ENCODE measurements at regions not wholly inside any gene's neighbourhood (a gene's known extent, or its start where the extent isn't known, plus 50 kb on each side); places are given as distances from the start of the nearest gene placed in this dataset.

DNA sequence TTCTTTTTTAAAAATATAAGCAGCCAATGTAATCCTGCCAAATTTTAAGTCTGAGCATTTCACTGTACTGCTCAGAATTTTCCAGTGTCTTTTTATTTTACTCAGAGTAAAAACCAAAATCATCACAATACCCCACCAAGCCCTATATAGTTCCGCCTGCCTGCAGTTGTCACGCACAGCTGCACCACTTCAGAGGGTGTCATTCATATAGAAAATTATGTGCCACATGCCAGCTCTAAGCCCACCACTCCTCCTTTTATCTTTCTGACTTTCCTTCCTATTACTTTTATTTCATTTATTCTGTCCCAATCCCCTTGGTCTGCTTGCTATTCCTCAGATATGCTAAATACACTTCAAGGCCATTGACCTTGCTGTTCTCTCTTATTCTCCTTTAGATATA, 233.1 kb upstream of the DPPA4 start:
- intact Hi-C loops (cut with micrococcal nuclease) (no loop called here), in situ Hi-C loops (cut with MboI) (no loop called here)
- no peaks in the 10 kb centered on the region for H3K9me1 ChIP-seq (ENCODE audit: control insufficient read depth, insufficient read depth, low read length)
- BruUV-seq (replicated peaks): no TSS peak
- DNase-seq (ENCODE audit: extremely low read depth in 1 of 4, low spot score in 3 of 4) (no peak), ATAC-seq (no peak), FAIRE-seq (no peak)
- no peaks in the 10 kb centered on the region for H3K36me3 ChIP-seq (ENCODE audit: control insufficient read depth, insufficient read depth, low read length)
- H4K20me1 ChIP-seq (replicated peaks; ENCODE audit: control insufficient read depth, insufficient read depth, low read length): no peaks in the 10 kb centered on the region
- H3K4me1 ChIP-seq (replicated peaks in 1 of 2; ENCODE audit: control insufficient read depth in 2 of 2, insufficient read depth in 2 of 2, low read length in 2 of 2): no peaks in the 10 kb centered on the region
- H3K27ac ChIP-seq (ENCODE audit: extremely low read depth, low read depth, low read length): no peak overlapping the region
- WGBS (ENCODE audit: insufficient coverage, low coverage, missing lambda C conversion rate): 5% methylated on average over 2 of the region's 2 CpGs
- POLR2A ChIA-PET: no interaction called here
- no peak overlapping the region for H3K9ac ChIP-seq (ENCODE audit: insufficient read depth in 1 of 2, low read depth in 2 of 2, low read length in 2 of 2)
- CTCF ChIA-PET (ENCODE audit: low intra/inter-chr PET ratio): no interaction called here
- no peak overlapping the region for H2AFZ ChIP-seq (ENCODE audit: low read depth, low read length)
- H3K79me2 ChIP-seq (ENCODE audit: control insufficient read depth, insufficient read depth, low read length): no peaks in the 10 kb centered on the region
- no peak overlapping the region for H3K4me2 ChIP-seq (ENCODE audit: insufficient read depth, low read length)
- no peaks in the 10 kb centered on the region for H3K9me3 ChIP-seq (replicated peaks; ENCODE audit: control insufficient read depth, insufficient read depth, low read depth, low read length)
- H3K4me3 ChIP-seq: no peak overlapping the region
- no peaks in the 10 kb centered on the region for H3K27me3 ChIP-seq (ENCODE audit: control insufficient read depth in 2 of 2, insufficient read depth in 2 of 2, low read length in 2 of 2)
- TF ChIP-seq SREBF2 (CRISPR knock-in tag; IDR thresholded peaks at IDR 0.05): no peak
- no peak for TF ChIP-seq ZNF740 (CRISPR knock-in tag; IDR thresholded peaks at IDR 0.05)
- TF ChIP-seq ZNF740 (tag; IDR thresholded peaks at IDR 0.05): no peak
- TF ChIP-seq MLLT1 (IDR thresholded peaks at IDR 0.05): no peak
- TF ChIP-seq HMG20B (CRISPR knock-in tag; IDR thresholded peaks at IDR 0.05): no peak
- TF ChIP-seq ZNF274 (IDR thresholded peaks at IDR 0.05; ENCODE audit: borderline replicate concordance, low read depth, low read length): no peak
- no peak for TF ChIP-seq HNRNPH1 (optimal IDR thresholded peaks at IDR 0.05; ENCODE audit: low read depth, low read length)
- no peak for TF ChIP-seq GTF2F1 (IDR thresholded peaks at IDR 0.05; ENCODE audit: low read depth, low read length)
- no peak for TF ChIP-seq PPARD (CRISPR knock-in tag; IDR thresholded peaks at IDR 0.05)
- TF ChIP-seq, protein P1, sequence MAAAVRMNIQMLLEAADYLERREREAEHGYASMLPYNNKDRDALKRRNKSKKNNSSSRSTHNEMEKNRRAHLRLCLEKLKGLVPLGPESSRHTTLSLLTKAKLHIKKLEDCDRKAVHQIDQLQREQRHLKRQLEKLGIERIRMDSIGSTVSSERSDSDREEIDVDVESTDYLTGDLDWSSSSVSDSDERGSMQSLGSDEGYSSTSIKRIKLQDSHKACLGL (CRISPR knock-in tag; IDR thresholded peaks at IDR 0.05; ENCODE audit: borderline replicate concordance, poor library complexity, severe bottlenecking): no peak
- TF ChIP-seq ZNF668 (CRISPR knock-in tag; IDR thresholded peaks at IDR 0.05): no peak

All from K562 (cell line).